ENCODE measurements at regions not wholly inside any gene's neighbourhood (a gene's known extent, or its start where the extent isn't known, plus 50 kb on each side); places are given as distances from the start of the nearest gene placed in this dataset.

DNA sequence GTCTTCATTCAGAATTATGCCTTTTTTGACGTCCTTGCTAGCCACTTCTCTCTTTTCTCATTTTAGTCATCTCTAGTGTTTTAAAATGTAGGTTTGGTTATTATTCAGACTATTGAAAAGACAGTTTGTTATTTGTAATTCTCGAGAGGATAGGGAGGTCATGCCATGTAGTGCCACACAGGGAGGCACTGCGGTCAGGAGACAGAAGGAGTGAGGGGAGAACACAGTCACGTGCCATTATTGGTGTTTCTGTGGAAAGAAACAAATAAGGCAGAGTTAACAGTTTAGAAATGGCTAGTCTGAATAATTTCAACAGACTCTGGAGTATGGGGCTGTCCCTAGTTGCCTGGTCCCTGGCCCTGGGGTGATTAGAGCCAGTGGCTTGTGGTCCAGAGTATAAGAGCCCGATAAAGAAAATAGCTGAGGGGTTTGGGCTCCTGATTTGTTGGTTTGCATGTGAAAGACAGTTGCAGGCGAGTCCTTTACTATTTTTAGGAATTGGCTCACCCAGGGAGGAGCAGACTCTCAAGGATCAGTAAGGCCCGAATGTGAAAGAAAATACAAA is 278.1 kb upstream of the SEL1L start:
- TF ChIP-seq, protein P1, sequence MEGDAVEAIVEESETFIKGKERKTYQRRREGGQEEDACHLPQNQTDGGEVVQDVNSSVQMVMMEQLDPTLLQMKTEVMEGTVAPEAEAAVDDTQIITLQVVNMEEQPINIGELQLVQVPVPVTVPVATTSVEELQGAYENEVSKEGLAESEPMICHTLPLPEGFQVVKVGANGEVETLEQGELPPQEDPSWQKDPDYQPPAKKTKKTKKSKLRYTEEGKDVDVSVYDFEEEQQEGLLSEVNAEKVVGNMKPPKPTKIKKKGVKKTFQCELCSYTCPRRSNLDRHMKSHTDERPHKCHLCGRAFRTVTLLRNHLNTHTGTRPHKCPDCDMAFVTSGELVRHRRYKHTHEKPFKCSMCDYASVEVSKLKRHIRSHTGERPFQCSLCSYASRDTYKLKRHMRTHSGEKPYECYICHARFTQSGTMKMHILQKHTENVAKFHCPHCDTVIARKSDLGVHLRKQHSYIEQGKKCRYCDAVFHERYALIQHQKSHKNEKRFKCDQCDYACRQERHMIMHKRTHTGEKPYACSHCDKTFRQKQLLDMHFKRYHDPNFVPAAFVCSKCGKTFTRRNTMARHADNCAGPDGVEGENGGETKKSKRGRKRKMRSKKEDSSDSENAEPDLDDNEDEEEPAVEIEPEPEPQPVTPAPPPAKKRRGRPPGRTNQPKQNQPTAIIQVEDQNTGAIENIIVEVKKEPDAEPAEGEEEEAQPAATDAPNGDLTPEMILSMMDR (IDR thresholded peaks at IDR 0.05): no peak
- no peak for TF ChIP-seq POLR2A (IDR thresholded peaks at IDR 0.05)

DNA sequence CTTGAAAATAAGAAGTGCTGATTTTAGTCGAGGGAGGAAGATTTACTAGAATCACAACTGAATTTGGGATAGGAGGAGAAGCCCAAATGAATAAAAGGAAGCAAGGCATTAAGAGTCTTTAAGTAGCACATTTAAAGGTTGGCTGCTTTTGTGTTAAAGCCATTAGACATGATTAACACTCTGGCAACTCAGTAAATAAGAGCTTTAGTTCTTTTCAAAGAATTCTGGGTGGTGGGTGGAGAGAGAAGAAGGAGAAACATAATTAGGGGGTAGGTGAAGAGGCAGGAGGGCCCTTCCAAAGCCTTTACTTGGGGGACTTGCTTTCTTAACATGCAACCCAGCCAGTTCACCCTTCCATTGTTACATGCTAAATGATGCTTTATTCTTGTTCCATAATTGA is 284.6 kb upstream of the SEL1L start:
- intact Hi-C loops (cut with DNase I): no loop called here
- Histone ChIP-seq H3K27me3 (no peaks in the 10 kb centered on the region), H3K36me3 (no peaks in the 10 kb centered on the region), H3K4me1 (no peaks in the 10 kb centered on the region), H3K9me3 (peaks cover 0 to 23% (median 7%) of the 10 kb centered on the region in 12 donors), H3K27ac (no peak overlapping the region), H3K4me3 (no peak overlapping the region)
- TF ChIP-seq, protein P1 (IDR thresholded peaks at IDR 0.05): no peak
- TF ChIP-seq POLR2A (IDR thresholded peaks at IDR 0.05): no peak
- WGBS, 4 donors: 52 to 72% (median 65%) methylated on average over 1 of the region's 1 CpG
- DNase-seq (no peak), ATAC-seq (no peak)

More for the DNA sequence above, 278.1 kb upstream of the SEL1L start:
- Histone ChIP-seq H3K9me3 (no peaks in the 10 kb centered on the region), H3K36me3 (no peaks in the 10 kb centered on the region), H3K27ac (no peak overlapping the region), H3K27me3 (no peaks in the 10 kb centered on the region), H3K4me3 (no peak overlapping the region), H3K4me1 (no peaks in the 10 kb centered on the region)
- 60 to 73% (median 68%) methylated on average over 7 of the region's 7 CpGs for WGBS, 4 donors
- intact Hi-C loops (cut with DNase I): no loop called here
- ATAC-seq (no peak), DNase-seq (no peak)

GRCh38 chr14:81819344-81819743 is 285.7 kb upstream of the SEL1L start:
- DNase-seq: no peak
- Histone ChIP-seq H3K4me1 (no peaks in the 10 kb centered on the region), H3K9me3 (peaks cover 0 to 23% (median 7%) of the 10 kb centered on the region in 12 donors), H3K4me3 (no peak overlapping the region), H3K36me3 (no peaks in the 10 kb centered on the region), H3K27ac (no peak overlapping the region), H3K27me3 (no peaks in the 10 kb centered on the region)
- 36 to 51% (median 45%) methylated on average over 5 of the region's 5 CpGs for WGBS, 4 donors
- TF ChIP-seq, protein P1 (IDR thresholded peaks at IDR 0.05): no peak
- TF ChIP-seq POLR2A (IDR thresholded peaks at IDR 0.05): no peak
- intact Hi-C loops (cut with DNase I): no loop called here
- ATAC-seq: no peak

GRCh38 chr14:81819910-81820309 is 286.3 kb upstream of the SEL1L start:
- 41 to 71% (median 57%) methylated on average over 1 of the region's 1 CpG for WGBS, 4 donors

More at GRCh38 chr14:81819910-81820309, 286.3 kb upstream of the SEL1L start:
- ATAC-seq (no peak), DNase-seq (no peak)
- no peaks in the 10 kb centered on the region for H3K36me3 ChIP-seq
- TF ChIP-seq, protein P1 (IDR thresholded peaks at IDR 0.05): no peak
- no peak for TF ChIP-seq POLR2A (IDR thresholded peaks at IDR 0.05)
- intact Hi-C loops (cut with DNase I): no loop called here
- no peak overlapping the region for H3K27ac ChIP-seq
- no peak overlapping the region for H3K4me3 ChIP-seq
- peaks cover 0 to 23% (median 7%) of the 10 kb centered on the region in 12 donors for H3K9me3 ChIP-seq
- H3K27me3 ChIP-seq: no peaks in the 10 kb centered on the region
- no peaks in the 10 kb centered on the region for H3K4me1 ChIP-seq
